ENCODE measurements at regions not wholly inside any gene's neighbourhood (a gene's known extent, or its start where the extent isn't known, plus 50 kb on each side); places are given as distances from the start of the nearest gene placed in this dataset.

DNA sequence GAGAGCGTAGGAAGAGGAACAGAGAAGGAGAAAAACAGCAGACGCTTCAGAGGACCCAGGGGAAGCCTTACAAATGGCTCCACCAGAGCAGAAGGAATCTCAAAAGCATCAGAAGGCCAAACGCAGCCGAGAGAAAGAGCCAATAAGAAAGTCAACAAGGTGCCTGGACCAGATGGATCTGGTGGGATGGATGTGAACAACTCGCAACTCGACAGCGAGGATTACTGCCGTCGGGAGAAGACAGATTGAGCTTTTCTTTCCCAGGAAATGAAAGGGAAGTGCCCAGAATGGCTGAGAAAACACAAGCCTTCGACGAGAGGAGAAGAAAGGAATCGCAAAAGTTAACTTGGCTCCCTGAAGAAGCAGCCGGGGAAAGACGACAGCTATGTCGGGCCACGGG is 132.8 kb upstream of the MGMT start:
- TF ChIP-seq, protein P1, sequence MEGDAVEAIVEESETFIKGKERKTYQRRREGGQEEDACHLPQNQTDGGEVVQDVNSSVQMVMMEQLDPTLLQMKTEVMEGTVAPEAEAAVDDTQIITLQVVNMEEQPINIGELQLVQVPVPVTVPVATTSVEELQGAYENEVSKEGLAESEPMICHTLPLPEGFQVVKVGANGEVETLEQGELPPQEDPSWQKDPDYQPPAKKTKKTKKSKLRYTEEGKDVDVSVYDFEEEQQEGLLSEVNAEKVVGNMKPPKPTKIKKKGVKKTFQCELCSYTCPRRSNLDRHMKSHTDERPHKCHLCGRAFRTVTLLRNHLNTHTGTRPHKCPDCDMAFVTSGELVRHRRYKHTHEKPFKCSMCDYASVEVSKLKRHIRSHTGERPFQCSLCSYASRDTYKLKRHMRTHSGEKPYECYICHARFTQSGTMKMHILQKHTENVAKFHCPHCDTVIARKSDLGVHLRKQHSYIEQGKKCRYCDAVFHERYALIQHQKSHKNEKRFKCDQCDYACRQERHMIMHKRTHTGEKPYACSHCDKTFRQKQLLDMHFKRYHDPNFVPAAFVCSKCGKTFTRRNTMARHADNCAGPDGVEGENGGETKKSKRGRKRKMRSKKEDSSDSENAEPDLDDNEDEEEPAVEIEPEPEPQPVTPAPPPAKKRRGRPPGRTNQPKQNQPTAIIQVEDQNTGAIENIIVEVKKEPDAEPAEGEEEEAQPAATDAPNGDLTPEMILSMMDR (IDR thresholded peaks at IDR 0.05; ENCODE audit: borderline replicate concordance, insufficient read depth, low read depth, low read length) = no peak
- H3K4me3 ChIP-seq (ENCODE audit: low read depth, low read length) = no peak overlapping the region

DNA sequence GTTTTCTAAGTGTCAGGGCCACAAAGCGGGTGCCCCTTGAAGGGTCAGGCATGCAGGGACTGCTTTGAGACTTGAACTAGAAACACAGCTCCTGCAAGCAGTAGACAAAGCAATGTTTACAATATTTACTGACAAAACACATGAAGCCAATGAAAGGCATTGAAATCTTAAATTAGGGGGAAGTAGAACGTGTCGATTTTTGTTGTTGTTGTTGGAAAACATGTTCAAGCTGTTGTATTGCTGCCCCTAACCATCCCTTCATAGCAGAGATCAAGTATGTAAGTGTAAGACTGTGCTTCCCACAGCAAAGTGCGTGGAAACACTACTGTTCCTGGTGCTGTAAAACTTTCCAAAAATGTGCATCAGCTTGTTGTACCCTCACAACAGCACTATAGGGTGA is 131.6 kb upstream of the MGMT start:
- TF ChIP-seq, protein P1 (IDR thresholded peaks at IDR 0.05; ENCODE audit: borderline replicate concordance, insufficient read depth, low read depth, low read length) = no peak
- H3K4me3 ChIP-seq (ENCODE audit: low read depth, low read length) = no peak overlapping the region

DNA sequence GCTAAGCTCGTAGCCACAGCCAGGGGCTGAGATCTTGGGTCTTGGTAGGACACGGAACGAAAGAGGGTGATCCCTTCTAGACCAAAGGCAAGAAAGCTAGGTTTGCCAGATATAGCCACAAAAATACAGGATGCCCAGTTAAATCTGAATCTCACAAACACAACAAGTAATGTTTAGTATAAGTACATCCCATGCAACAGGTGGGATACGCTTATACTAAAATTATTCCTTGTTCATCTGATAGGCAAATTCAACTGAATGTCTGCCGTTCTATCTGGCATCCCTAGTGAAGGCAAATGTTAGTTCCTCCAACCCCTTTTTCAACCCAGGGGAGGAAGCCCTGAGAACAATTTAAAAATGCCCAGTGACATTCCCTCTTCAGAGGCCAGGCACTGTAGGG is 131.1 kb upstream of the MGMT start:
- no peak overlapping the region for H3K4me3 ChIP-seq (ENCODE audit: low read depth, low read length)
- TF ChIP-seq, protein P1 (IDR thresholded peaks at IDR 0.05; ENCODE audit: borderline replicate concordance, insufficient read depth, low read depth, low read length) = no peak

DNA sequence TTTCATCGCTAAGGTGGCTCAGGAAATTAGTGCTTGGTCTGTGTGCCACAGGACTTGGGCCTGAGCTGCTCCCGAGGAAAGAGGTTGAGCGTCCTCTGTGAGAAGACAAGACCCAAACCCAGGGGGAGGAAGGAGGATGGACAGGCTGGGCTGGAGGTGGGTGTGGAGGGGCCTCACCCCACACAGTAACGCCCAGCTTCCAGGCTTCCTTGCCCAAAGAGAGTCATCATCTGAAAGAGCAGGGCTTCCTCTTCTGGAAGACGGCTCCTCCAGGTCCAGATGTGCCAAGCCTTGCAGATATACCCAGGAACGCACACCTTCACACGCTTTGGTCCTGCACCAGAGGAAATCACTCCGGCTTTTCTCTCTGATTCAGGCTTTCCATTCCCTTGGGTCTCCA is 127.8 kb upstream of the MGMT start:
- TF ChIP-seq, protein P1 (IDR thresholded peaks at IDR 0.05; ENCODE audit: borderline replicate concordance, insufficient read depth, low read depth, low read length) = no peak
- H3K4me3 ChIP-seq (ENCODE audit: low read depth, low read length) = no peak overlapping the region

DNA sequence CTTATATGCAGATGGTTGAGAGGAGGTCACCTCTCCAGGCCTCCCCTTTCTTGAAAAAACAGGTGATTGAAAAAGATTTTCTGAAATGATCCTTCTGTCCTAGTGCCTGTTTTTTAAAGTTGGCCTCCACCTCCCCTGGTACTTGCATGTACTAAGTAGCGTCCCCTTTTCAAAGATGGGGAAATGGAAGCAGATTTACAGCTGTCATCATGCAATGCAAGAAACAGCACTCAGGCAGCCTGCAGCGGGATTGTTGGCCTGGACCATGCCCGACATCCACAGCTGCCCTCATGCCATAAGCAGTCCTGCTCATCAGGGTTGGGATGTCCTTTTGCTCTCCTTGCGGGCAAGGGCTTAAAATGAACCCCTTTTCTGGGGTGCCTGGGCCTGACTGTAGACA is 127.2 kb upstream of the MGMT start:
- H3K4me3 ChIP-seq (ENCODE audit: low read depth, low read length) = no peak overlapping the region
- TF ChIP-seq, protein P1 (IDR thresholded peaks at IDR 0.05; ENCODE audit: borderline replicate concordance, insufficient read depth, low read depth, low read length) = no peak

DNA sequence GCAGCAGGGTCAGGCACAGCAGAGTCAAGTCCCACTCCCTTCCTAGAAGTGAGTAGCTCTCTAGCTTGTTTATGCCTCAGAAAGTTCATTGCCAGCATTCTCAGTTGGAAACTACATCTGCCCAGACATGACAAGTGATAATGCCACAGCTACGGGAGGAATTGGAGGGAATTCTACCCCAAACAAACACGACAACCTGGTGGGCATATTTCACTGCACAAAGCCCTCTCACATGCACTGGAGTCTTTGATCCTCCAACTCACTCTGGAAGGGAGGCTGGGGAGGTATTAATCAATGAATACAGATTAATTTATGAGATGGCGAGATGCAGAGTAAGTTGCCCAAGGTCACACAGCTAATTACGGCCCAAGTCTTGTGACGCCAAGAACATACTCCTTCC is 126.0 kb upstream of the MGMT start:
- TF ChIP-seq, protein P1 (IDR thresholded peaks at IDR 0.05; ENCODE audit: borderline replicate concordance, insufficient read depth, low read depth, low read length) = no peak
- no peak overlapping the region for H3K4me3 ChIP-seq (ENCODE audit: low read depth, low read length)

DNA sequence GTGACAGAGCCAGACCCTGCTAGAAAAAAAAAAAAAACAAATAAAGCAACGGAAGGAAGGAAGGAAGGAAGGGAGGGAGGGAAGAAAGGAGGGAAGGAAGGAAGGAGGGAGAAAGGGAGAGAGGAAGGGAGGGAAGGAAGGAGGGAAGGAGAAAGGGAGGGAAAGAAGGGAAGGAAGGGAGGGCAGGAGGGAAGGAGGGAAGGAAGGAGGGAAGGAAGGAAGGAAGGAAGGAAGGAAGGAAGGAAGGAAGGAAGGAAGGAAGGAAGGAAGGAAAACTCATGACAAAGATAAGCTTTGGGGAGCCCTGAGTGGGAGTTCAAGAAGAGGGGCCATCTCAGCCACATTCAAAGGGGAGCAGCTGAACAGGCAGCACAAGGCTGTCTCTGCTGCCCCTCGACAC is 124.7 kb upstream of the MGMT start:
- TF ChIP-seq, protein P1 (IDR thresholded peaks at IDR 0.05; ENCODE audit: borderline replicate concordance, insufficient read depth, low read depth, low read length) = no peak
- H3K4me3 ChIP-seq (ENCODE audit: low read depth, low read length) = no peak overlapping the region
